ENCODE measurements at regions not wholly inside any gene's neighbourhood (a gene's known extent, or its start where the extent isn't known, plus 50 kb on each side); places are given as distances from the start of the nearest gene placed in this dataset.

DNA sequence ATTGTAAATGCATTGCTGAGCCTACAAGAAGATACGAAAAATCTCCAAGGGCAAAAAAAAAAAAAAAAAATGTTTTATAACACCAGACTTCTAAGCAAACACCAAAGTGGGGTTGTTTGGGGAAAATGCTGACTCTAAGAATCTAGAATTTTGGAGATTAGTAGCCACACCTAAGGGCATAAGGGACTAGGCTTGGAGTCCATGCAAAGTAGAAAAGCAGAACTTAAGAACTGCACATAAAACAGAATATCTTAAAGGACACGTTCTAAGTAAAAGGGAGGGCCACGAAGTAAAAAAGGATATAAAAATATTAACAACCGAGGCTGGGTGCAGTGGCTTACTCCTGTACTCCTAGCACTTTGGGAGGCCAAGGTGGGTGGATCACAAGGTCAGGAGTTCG lies 269.8 kb upstream of the AUTS2 start:
- no peak for TF ChIP-seq POLR2A (IDR thresholded peaks at IDR 0.05)
- TF ChIP-seq POLR2AphosphoS5 (IDR thresholded peaks at IDR 0.05) = no peak
- TF ChIP-seq, protein P1, sequence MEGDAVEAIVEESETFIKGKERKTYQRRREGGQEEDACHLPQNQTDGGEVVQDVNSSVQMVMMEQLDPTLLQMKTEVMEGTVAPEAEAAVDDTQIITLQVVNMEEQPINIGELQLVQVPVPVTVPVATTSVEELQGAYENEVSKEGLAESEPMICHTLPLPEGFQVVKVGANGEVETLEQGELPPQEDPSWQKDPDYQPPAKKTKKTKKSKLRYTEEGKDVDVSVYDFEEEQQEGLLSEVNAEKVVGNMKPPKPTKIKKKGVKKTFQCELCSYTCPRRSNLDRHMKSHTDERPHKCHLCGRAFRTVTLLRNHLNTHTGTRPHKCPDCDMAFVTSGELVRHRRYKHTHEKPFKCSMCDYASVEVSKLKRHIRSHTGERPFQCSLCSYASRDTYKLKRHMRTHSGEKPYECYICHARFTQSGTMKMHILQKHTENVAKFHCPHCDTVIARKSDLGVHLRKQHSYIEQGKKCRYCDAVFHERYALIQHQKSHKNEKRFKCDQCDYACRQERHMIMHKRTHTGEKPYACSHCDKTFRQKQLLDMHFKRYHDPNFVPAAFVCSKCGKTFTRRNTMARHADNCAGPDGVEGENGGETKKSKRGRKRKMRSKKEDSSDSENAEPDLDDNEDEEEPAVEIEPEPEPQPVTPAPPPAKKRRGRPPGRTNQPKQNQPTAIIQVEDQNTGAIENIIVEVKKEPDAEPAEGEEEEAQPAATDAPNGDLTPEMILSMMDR (IDR thresholded peaks at IDR 0.05) = no peak
- TF ChIP-seq EP300 (IDR thresholded peaks at IDR 0.05) = no peak
